GM18870 (cell line): ENCODE measurements at regions not wholly inside any gene's neighbourhood (a gene's known extent, or its start where the extent isn't known, plus 50 kb on each side); places are given as distances from the start of the nearest gene placed in this dataset.
"Not testable (repeated sequence)": the region's sequence is repeated elsewhere in the genome, so short reads cannot be mapped to it uniquely, and the experiment has no call there.

ENCODE experiments used
- ATAC-seq: cut with Tn5 transposase; IDR thresholded peaks from one replicate; pipeline ENCODE4 v1.9.1; 2021; ENCODE audit warnings: moderate library complexity; ENCODE audit not compliant: unreplicated experiment

- ATAC-seq: no peak
These were observed 1280.9 kb upstream of the TENM3 start for GRCh38 chr4:180962268-180962667.

GRCh38 chr4:180966312-180966711 lies 1276.9 kb upstream of the TENM3 start:
- no peak for ATAC-seq

- ATAC-seq: no peak
These were observed 1275.3 kb upstream of the TENM3 start for GRCh38 chr4:180967936-180968335.

GRCh38 chr4:180973894-180974293 lies 1269.3 kb upstream of the TENM3 start:
- no peak for ATAC-seq

- ATAC-seq: no peak
These were observed 1252.3 kb upstream of the TENM3 start for GRCh38 chr4:180990931-180991330.

GRCh38 chr4:180993244-180993836 lies 1249.9 kb upstream of the TENM3 start:
- ATAC-seq: no peak

- ATAC-seq: no peak
These were observed 1248.5 kb upstream of the TENM3 start for GRCh38 chr4:180994722-180995121.

GRCh38 chr4:180999217-180999616 lies 1244.0 kb upstream of the TENM3 start:
- no peak for ATAC-seq

- no peak for ATAC-seq
These were observed 1239.1 kb upstream of the TENM3 start for GRCh38 chr4:181004056-181004455.

- no peak for ATAC-seq
These were observed 1236.5 kb upstream of the TENM3 start for GRCh38 chr4:181006499-181007260.

- no peak for ATAC-seq
These were observed 1235.5 kb upstream of the TENM3 start for GRCh38 chr4:181007751-181008150.

- no peak for ATAC-seq
These were observed 1235.0 kb upstream of the TENM3 start for GRCh38 chr4:181008164-181008563.

- no peak for ATAC-seq
These were observed 1230.0 kb upstream of the TENM3 start for GRCh38 chr4:181013162-181013561.

GRCh38 chr4:181017038-181017437 lies 1226.2 kb upstream of the TENM3 start:
- ATAC-seq: no peak

- no peak for ATAC-seq
These were observed 1224.7 kb upstream of the TENM3 start for GRCh38 chr4:181018472-181018871.

GRCh38 chr4:181018913-181019312 lies 1224.3 kb upstream of the TENM3 start:
- no peak for ATAC-seq

- no peak for ATAC-seq
These were observed 1222.7 kb upstream of the TENM3 start for GRCh38 chr4:181020456-181020855.

- no peak for ATAC-seq
These were observed 1222.0 kb upstream of the TENM3 start for GRCh38 chr4:181021213-181021612.

GRCh38 chr4:181030135-181030921 lies 1212.9 kb upstream of the TENM3 start:
- not testable (repeated sequence) for ATAC-seq

GRCh38 chr4:181030961-181031360 lies 1212.2 kb upstream of the TENM3 start:
- no peak for ATAC-seq

GRCh38 chr4:181043486-181043885 lies 1199.7 kb upstream of the TENM3 start:
- no peak for ATAC-seq

GRCh38 chr4:181046809-181047208 lies 1196.4 kb upstream of the TENM3 start:
- ATAC-seq: no peak
